ENCODE measurements at regions not wholly inside any gene's neighbourhood (a gene's known extent, or its start where the extent isn't known, plus 50 kb on each side); places are given as distances from the start of the nearest gene placed in this dataset.

GRCh38 chr18:30132959-30133358 is 909.6 kb downstream of the DSC3 start:
- TF ChIP-seq POLR2A (IDR thresholded peaks at IDR 0.05; ENCODE audit: low read length) = no peak
- no peak for TF ChIP-seq GATA1 (IDR thresholded peaks at IDR 0.05; ENCODE audit: low read depth, low read length)

Measured in erythroblast (primary cell).